ENCODE measurements at regions not wholly inside any gene's neighbourhood (a gene's known extent, or its start where the extent isn't known, plus 50 kb on each side); places are given as distances from the start of the nearest gene placed in this dataset.

GRCh38 chr4:13196721-13197120 lies 287.4 kb downstream of the RAB28 start:
- no peak for TF ChIP-seq POLR2A (IDR thresholded peaks at IDR 0.05)
- TF ChIP-seq CTCF (IDR thresholded peaks at IDR 0.05), result no peak
